Kidney epithelial cell (primary cell): ENCODE measurements at regions not wholly inside any gene's neighbourhood (a gene's known extent, or its start where the extent isn't known, plus 50 kb on each side); places are given as distances from the start of the nearest gene placed in this dataset.

Source experiments
- DNase-seq: peaks from one replicate; pipeline ENCODE4 v3.0.0-alpha.2; 2010; ENCODE audit warnings: low read depth
- H3K27me3 ChIP-seq: 2 replicates; pipeline ENCODE4 v1.6.0; 2011; ENCODE audit warnings: low read length; ENCODE audit not compliant: control insufficient read depth, insufficient read depth
- H3K36me3 ChIP-seq: 2 replicates; pipeline ENCODE4 v1.5.1; 2011; ENCODE audit warnings: low read length; ENCODE audit not compliant: control insufficient read depth, insufficient read depth
- H3K4me3 ChIP-seq: 2 replicates; pipeline ENCODE4 v1.5.1; 2011; ENCODE audit warnings: low read depth, mild to moderate bottlenecking, control low read depth, low read length
- TF ChIP-seq, protein P1 (sequence below): IDR thresholded peaks from 2 replicates; pipeline ENCODE4 v1.5.1; 2011; ENCODE audit warnings: mild to moderate bottlenecking, moderate library complexity, low read length, control low read depth, inconsistent platforms; ENCODE audit not compliant: insufficient read depth, poor library complexity, severe bottlenecking

DNA sequence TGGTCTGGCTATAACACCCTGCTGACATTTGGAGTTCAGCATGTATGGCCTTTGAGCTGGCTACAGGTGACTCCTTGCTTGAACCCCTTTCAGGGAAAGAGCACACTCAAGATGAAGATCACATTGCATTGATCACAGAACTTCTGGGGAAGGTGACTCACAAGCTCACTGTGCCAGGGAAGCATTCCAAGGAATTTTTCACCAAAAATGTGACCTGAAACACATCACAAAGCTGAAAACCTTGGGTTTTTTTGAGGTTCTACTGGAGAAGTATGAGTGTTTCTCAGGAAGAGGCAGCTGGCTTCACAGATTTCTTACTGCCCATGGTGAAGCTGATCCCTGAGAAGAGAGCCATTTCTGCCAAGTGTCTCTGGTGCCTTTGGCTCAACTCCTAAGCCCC is 879.0 kb downstream of the CBLN2 start:
- TF ChIP-seq, protein P1, sequence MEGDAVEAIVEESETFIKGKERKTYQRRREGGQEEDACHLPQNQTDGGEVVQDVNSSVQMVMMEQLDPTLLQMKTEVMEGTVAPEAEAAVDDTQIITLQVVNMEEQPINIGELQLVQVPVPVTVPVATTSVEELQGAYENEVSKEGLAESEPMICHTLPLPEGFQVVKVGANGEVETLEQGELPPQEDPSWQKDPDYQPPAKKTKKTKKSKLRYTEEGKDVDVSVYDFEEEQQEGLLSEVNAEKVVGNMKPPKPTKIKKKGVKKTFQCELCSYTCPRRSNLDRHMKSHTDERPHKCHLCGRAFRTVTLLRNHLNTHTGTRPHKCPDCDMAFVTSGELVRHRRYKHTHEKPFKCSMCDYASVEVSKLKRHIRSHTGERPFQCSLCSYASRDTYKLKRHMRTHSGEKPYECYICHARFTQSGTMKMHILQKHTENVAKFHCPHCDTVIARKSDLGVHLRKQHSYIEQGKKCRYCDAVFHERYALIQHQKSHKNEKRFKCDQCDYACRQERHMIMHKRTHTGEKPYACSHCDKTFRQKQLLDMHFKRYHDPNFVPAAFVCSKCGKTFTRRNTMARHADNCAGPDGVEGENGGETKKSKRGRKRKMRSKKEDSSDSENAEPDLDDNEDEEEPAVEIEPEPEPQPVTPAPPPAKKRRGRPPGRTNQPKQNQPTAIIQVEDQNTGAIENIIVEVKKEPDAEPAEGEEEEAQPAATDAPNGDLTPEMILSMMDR, result no peak
- DNase-seq, result peak; percentile 5
- Histone ChIP-seq H3K4me3 (no peak overlapping the region), H3K27me3 (no peaks in the 10 kb centered on the region), H3K36me3 (no peaks in the 10 kb centered on the region)

GRCh38 chr18:71643822-71644221 is 900.3 kb downstream of the CBLN2 start:
- no peak for DNase-seq
- H3K27me3 ChIP-seq, result no peaks in the 10 kb centered on the region
- H3K36me3 ChIP-seq, result no peaks in the 10 kb centered on the region
- TF ChIP-seq, protein P1, result no peak
- H3K4me3 ChIP-seq, result no peak overlapping the region

GRCh38 chr18:71630696-71631095 is 913.4 kb downstream of the CBLN2 start:
- DNase-seq, result no peak
- TF ChIP-seq, protein P1, result no peak
- Histone ChIP-seq H3K36me3 (no peaks in the 10 kb centered on the region), H3K27me3 (no peaks in the 10 kb centered on the region), H3K4me3 (no peak overlapping the region)

DNA sequence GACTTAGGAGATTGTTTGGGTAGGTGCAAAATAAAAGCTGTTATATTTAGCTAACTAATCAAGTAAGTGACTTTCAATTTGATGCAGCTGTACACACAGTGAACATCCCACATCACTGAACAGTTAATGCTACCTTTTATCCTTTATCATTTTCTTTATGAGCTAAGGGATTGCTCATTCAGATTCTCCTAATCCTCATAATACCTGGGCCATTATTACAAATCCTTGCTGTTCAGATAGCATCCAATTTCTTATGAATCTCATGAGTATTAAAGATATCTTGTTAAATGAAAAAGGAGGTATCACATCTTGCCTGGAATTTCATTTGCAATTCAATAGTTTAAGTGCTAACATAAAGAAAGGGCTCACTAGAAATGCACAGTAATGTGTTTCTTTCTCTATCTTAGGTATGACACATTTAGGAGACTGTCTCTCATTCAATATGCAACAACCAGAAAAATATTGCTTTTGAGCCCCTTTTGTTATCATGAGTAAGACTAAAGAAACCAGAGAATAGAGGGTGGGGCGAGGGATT is 918.5 kb downstream of the CBLN2 start:
- Histone ChIP-seq H3K4me3 (no peak overlapping the region), H3K36me3 (no peaks in the 10 kb centered on the region), H3K27me3 (no peaks in the 10 kb centered on the region)
- no peak for DNase-seq
- TF ChIP-seq, protein P1, result no peak

DNA sequence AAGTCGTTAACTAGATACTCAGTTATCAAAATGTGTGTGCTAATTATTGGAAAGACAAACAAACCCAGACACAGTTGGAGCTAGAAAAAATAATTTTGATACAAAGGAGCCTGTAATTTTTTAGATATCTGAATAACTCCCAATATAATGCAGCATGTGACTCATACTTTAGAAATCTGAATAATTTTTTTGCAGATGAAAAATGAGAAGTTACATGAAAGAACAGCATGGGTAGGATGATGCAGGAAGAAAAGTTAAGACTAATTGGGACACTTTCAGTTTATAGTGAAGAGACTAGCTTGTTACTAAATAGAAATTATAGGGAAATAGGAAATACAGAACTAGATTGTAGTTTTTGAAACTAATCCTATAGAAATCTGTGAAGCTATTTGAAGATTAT is 945.8 kb downstream of the CBLN2 start:
- Histone ChIP-seq H3K4me3 (no peak overlapping the region), H3K36me3 (no peaks in the 10 kb centered on the region), H3K27me3 (no peaks in the 10 kb centered on the region)
- no peak for DNase-seq
- TF ChIP-seq, protein P1, result no peak

- DNase-seq, result no peak
- Histone ChIP-seq H3K36me3 (no peaks in the 10 kb centered on the region), H3K27me3 (no peaks in the 10 kb centered on the region), H3K4me3 (no peak overlapping the region)
- TF ChIP-seq, protein P1, result no peak
Measured at GRCh38 chr18:71597219-71597618, 946.9 kb downstream of the CBLN2 start.
